Left ventricle myocardium inferior (tissue), 1 donor: ENCODE measurements at regions not wholly inside any gene's neighbourhood (a gene's known extent, or its start where the extent isn't known, plus 50 kb on each side); places are given as distances from the start of the nearest gene placed in this dataset.
"Not testable (repeated sequence)": the region's sequence is repeated elsewhere in the genome, so short reads cannot be mapped to it uniquely, and the experiment has no call there.

Experiments used
- DNase-seq: peaks from one replicate; pipeline ENCODE4 v3.0.0-alpha.2; 2020
- H3K27ac ChIP-seq: fragments of 200-600 bp; replicated peaks from 2 replicates; pipeline ENCODE4 v1.8.0; 2021
- H3K27me3 ChIP-seq: fragments of 200-600 bp; 2 replicates; pipeline ENCODE4 v1.8.0; 2021; ENCODE audit warnings: low read depth
- H3K36me3 ChIP-seq: fragments of 200-600 bp; 2 replicates; pipeline ENCODE4 v1.8.0; 2021
- H3K4me1 ChIP-seq: fragments of 200-600 bp; 2 replicates; pipeline ENCODE4 v1.8.0; 2021
- H3K4me3 ChIP-seq: fragments of 200-600 bp; 2 replicates; pipeline ENCODE4 v1.8.0; 2021; ENCODE audit warnings: mild to moderate bottlenecking, moderate library complexity
- H3K9me3 ChIP-seq: fragments of 200-600 bp; replicated peaks from 2 replicates; pipeline ENCODE4 v1.8.0; 2021
- CTCF ChIP-seq: fragments of 200-600 bp; IDR thresholded peaks from 2 replicates; pipeline ENCODE4 v1.8.0; 2021; ENCODE audit warnings: antibody characterized with exemption, mild to moderate bottlenecking, borderline replicate concordance
- intact Hi-C: fragments of 100-400 bp; cut with micrococcal nuclease; formaldehyde crosslinking; loops from one replicate; pipeline ENCODE4 v1.11.0; 2022
- donor health status: DM: no; HTN: yes; CAD: no; lungs with severe emphysema.

- H3K4me3 ChIP-seq: no peak overlapping the region
- DNase-seq: no peak
- H3K36me3 ChIP-seq: no peaks in the 10 kb centered on the region
- no peaks in the 10 kb centered on the region for H3K4me1 ChIP-seq
- intact Hi-C loops: no loop called here
- no peak overlapping the region for H3K27ac ChIP-seq
- no peaks in the 10 kb centered on the region for H3K27me3 ChIP-seq
- TF ChIP-seq CTCF: no peak
- peaks cover 55% of the 10 kb centered on the region for H3K9me3 ChIP-seq
These were observed 543.4 kb downstream of the RPL10L start for GRCh38 chr14:46108228-46108627.

GRCh38 chr14:46100901-46101300, 550.7 kb downstream of the RPL10L start:
- peaks cover 25% of the 10 kb centered on the region for H3K9me3 ChIP-seq
- H3K4me3 ChIP-seq, DNase-seq, H3K4me1 ChIP-seq, intact Hi-C loops, H3K36me3 ChIP-seq, H3K27ac ChIP-seq, H3K27me3 ChIP-seq: not testable (repeated sequence)

- Histone ChIP-seq H3K27me3 (no peaks in the 10 kb centered on the region), H3K4me3 (no peak overlapping the region), H3K9me3 (peaks cover 18% of the 10 kb centered on the region), H3K36me3 (no peaks in the 10 kb centered on the region), H3K4me1 (no peaks in the 10 kb centered on the region), H3K27ac (no peak overlapping the region)
- no peak for DNase-seq
- no peak for TF ChIP-seq CTCF
- intact Hi-C loops: no loop called here
These were observed 559.8 kb downstream of the RPL10L start for GRCh38 chr14:46091819-46092218.

GRCh38 chr14:46087604-46088003, 564.0 kb downstream of the RPL10L start:
- H3K9me3 ChIP-seq: peaks cover 27% of the 10 kb centered on the region
- H3K4me1 ChIP-seq: no peaks in the 10 kb centered on the region
- no peak for DNase-seq
- no peaks in the 10 kb centered on the region for H3K27me3 ChIP-seq
- H3K36me3 ChIP-seq: no peaks in the 10 kb centered on the region
- no peak overlapping the region for H3K4me3 ChIP-seq
- intact Hi-C loops: no loop called here
- TF ChIP-seq CTCF: no peak
- no peak overlapping the region for H3K27ac ChIP-seq

- Histone ChIP-seq H3K27ac (no peak overlapping the region), H3K9me3 (peaks cover 6% of the 10 kb centered on the region), H3K4me1 (no peaks in the 10 kb centered on the region), H3K27me3 (no peaks in the 10 kb centered on the region), H3K4me3 (no peak overlapping the region), H3K36me3 (no peaks in the 10 kb centered on the region)
- no peak for TF ChIP-seq CTCF
- intact Hi-C loops: no loop called here
- no peak for DNase-seq
These were observed 577.5 kb downstream of the RPL10L start for GRCh38 chr14:46074061-46074460.

- no peak for DNase-seq
- intact Hi-C loops: no loop called here
- peaks cover 19% of the 10 kb centered on the region for H3K9me3 ChIP-seq
- H3K4me1 ChIP-seq: no peaks in the 10 kb centered on the region
- H3K4me3 ChIP-seq: no peak overlapping the region
- no peak for TF ChIP-seq CTCF
- no peak overlapping the region for H3K27ac ChIP-seq
- no peaks in the 10 kb centered on the region for H3K27me3 ChIP-seq
- H3K36me3 ChIP-seq: no peaks in the 10 kb centered on the region
These were observed 587.7 kb downstream of the RPL10L start for GRCh38 chr14:46063872-46064271.
